ENCODE measurements at regions not wholly inside any gene's neighbourhood (a gene's known extent, or its start where the extent isn't known, plus 50 kb on each side); places are given as distances from the start of the nearest gene placed in this dataset.
A peak's percentile ranks its signal among the peaks of the same experiment; 100 is the strongest.

DNA sequence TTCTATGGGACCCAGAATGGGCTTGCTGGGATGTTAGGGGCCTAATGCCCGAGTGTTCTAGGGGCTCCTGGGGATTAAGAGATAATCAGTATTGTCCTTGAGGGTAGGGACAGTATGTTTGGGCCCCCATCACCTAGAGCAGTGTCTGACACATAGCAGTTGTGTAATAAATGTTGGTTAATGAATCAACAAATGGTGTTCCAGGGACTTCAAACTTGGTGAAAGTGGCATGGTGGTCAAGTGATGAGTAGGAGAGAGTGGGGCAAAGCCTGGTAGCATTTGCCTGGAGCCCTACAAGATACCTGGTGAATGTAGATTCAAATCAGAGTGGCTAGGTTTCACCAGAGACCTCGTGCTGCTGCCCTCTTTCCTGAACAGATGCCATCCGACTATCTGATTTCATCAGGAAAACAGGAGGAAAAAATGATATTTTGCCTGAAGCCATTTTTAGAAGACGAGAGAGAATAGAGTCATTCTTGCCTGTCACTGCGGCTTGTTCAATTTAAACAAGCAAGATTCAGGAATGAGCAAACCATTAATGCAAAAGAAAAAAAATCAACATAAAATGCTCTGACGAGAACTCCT lies 117.3 kb downstream of the RPL22L1 start:
- DNase-seq (ENCODE audit: low read depth) = no peak

DNA sequence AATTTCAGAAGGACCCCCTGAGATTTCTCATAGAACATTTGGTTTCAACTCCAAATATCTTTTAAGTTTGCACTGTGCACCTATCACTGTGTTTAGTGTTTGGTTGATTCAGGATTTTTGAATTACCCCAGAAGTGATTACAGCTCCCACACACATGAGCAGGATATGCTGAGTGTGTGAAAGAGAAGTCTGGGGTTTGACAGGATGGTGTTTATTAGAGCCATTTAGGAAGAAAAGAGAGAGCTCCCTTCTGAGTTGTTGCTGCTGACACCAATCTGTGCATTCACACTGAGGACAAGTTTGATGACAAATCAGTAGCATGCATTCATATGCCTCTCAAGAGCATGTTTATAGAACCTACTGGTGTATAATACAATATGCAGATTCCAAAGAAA lies 118.1 kb downstream of the RPL22L1 start:
- DNase-seq (ENCODE audit: low read depth) = no peak

DNA sequence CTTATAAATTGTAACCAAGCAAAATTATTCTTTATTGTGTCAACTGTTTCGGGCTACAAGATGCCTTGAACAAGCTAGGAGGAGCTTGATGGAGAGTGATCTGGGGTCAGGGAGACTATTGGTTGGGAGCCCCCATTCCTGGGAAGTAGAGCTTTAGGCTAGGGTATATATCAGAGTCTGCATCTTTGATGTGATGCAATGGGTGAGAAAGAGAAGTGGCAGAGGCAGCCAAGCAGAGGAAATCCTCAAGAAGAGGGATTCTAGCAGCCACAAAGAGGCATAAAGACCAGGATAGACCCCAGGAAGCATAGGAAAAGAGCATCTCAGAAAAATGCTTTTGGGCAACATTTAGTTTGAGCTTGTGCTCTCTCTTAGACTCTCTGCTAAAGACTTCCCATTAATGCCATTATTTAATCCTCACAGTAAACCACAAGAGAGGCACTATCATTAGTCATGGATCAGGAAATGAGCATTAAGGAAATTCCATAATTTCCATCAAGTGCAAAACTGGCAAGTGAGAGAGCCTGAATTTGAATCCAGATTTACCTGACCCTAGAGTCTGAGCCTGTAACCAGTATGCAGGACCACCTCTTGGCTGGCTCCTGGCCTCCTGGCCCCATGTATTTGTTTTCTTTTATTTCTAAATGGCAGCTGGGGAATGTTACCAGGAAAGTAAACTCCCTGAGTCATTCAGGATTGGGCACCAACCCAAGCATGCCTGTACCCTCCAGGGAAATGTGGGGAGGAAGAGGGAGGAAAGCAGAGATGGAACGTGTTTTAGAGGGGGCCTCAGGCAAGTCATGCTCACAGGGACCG lies 118.7 kb downstream of the RPL22L1 start:
- peak; percentile 91 for DNase-seq (ENCODE audit: low read depth)

DNA sequence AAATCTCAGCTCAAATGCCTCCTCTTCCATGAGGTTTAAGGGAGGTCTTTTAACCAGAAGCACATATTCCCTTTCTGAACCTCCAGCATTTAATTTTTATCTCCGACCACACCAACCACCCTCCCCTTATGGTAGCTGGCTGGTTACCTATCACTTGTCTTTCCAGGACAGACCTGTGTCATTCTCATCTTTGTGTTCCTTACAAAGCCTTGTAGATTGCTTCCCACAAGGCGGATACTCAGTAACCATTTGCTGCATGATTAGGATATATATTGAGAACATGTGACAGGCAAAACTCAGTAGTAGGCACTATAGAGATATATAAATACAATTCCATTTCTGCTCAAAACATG lies 119.5 kb downstream of the RPL22L1 start:
- DNase-seq (ENCODE audit: low read depth) = no peak

DNA sequence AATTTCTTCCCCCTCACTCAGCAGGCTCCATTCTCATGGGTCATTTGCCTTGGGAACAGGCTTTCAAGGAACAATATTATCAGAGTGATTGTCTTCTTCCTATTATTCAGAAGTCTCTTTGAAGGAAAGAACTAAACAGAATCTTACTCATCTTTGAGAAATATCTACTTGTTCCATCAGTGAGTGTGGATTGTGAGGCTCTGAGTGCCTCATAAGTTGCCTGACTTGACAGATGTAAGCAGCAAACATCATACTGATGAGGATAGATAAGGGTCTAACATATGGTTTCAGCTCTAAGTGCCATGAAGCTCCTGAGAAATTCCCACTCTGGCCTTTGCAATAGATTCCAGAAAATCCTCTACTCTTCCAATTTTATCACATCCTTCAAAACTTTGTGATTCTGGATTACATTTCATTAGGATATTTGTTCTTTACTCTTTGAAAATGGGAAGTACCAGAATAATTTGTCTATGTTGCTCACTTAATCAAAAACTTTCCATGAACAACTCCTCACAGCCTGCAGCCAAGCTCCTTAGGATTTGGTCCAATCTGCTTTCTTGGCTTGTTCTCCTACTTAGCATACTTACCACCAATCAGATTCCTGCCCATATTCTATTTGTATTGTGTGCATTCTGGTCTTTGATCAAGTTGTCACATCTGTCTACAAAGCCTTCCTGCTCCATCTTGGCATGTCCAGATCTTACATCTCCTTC lies 120.1 kb downstream of the RPL22L1 start:
- no peak for DNase-seq (ENCODE audit: low read depth)

DNA sequence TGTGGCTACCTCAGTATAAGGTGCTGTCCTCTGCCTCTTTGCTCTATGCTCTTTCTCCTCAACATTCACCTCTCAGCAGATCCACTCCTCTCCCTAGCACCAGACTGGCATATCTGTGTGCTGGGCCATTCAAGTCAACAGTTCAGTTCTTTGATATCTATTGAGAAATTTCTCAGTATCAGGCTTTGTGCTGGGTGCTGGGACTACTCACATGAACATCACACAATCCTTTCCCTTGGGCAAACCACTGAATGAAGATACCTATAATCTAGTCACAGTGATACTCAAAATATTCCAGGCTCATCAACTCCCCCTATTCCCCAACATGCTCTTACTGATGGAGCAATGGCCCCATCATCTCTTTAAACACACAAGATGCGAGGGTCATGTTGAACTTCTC lies 120.8 kb downstream of the RPL22L1 start:
- no peak for DNase-seq (ENCODE audit: low read depth)

DNA sequence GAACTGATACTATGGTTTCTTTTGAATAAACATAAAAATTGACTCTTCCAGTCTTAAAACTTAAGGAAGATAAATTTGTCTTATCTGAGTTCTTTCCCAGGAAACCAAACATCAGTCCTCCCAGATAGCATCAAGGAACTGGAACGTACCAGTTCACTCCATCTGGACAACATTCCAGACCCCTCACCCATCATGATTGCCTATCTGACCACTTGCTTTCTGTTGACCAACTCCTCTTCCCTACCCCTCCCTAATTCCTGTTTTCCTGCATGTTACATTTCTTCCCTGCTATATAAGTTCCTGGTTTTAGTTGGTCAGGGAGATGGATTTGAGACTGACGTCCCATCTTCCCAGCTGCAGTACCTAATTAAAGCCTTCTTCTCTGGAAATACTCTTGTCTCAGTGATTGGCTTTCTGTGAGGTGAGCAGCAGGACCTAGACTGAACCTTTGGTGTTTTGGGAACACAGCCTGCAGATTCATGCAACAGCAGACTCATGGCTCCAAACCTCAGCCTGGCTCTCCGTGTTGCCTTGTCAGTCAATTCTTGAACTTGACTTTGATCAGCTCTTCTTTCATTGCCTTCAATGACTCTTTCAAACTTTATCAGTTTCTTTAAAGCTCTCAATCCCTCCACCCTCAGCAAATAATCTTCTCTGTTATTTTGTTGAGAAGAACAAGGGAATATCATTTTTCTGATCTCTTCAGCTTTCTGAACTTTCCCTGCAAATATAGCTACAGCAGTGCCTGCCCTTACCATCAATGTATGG lies 123.6 kb downstream of the RPL22L1 start:
- DNase-seq (ENCODE audit: low read depth) = no peak

DNA sequence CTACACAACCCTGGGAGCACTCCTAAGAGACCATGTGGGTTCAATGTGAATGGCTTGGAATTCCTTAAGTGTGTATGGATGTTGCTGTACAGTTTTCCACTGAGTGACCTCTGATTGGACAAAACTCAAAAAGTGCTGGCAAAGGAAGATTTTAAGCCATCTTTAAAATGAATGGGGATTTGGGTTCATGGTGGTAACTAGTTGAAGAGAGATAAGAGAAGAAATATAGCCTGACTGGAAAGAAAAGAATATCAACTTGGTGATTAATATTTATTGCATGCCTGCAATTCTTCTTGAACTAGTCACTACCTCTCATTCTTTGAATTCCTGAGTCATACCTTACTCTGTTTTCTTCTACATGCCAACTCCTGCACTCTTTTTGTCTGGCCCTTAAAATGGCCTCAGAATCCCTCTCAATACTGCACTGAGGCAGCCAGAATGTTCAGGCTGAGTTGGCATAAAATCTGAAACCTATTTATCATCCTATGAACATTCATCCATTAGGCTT lies 124.7 kb downstream of the RPL22L1 start:
- DNase-seq (ENCODE audit: low read depth) = no peak

DNA sequence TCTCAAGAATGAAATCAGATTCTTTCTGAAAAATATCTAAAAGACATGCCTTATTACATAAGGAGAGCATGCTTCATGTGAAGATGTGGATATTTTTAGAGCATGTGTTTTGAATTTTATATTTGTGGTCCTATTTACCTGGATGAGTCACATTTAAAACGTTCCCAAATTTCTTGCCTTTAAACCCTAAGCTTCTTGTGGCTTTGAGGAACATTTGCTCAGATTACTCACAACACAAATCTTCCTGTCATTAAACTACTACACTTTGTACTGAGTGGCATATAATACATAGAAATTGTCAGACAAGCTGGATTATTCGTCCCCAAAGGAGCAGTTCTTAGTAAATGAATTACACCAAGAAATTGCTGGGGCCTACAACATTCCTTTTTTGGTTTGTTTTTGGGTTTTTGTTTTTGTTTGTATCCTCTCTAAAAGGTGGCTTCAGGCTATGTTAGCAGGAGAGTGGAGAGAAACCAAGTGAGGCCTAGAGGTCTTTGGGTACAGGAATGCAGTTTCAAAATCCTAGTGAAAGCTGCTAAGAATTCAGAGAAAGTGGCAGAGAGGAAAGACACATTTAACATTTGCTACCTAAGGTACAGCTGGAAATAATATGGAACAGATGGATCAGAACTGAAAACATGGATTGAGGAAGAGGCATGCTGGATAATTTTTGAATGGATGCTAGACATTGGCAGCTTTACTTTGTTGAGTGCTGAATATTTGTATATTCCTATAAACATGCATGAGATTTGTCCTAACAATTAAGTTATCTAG lies 128.1 kb downstream of the RPL22L1 start:
- DNase-seq (ENCODE audit: low read depth) = no peak

DNA sequence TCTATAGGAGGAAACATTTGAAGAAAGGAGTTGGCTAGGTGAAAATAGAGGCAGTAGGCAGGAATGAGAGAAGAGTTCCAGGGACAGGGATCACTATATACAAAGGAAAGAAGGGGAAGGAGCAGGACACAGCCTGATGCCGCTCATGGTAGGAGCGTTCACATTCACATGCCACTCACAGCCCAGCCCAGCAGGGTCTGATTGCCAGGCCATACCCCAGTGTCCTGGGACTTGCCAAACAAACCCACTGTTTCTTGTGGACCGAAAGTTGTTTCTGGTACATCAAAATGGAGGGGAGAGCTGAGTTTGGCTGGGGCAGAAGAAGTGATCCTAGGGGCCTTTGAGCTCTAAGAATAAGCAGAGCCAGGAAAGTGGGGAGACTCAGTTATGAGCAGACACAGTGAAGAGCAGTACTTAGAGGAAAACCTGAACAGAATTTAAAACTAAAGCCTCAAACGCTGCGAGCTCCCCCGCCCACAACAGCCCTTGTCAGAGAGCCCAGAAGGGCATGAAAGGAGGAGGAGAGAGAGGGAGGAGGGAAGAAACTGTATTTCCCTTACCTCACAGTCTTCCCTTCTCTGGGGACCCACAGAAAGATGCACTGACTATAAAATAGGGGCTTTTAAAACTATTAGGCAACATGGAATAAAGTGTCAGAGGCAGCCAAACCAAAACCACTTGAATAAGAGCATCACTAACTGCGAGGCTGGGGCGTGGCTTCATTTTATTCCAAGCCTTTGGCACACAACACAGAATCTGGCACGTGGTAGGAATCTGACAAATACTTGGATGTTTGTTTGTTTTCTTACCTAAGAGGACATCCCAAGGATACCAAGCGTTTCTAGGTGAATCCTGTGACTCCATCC lies 129.0 kb downstream of the RPL22L1 start:
- DNase-seq (ENCODE audit: low read depth) = peak; percentile 95

DNA sequence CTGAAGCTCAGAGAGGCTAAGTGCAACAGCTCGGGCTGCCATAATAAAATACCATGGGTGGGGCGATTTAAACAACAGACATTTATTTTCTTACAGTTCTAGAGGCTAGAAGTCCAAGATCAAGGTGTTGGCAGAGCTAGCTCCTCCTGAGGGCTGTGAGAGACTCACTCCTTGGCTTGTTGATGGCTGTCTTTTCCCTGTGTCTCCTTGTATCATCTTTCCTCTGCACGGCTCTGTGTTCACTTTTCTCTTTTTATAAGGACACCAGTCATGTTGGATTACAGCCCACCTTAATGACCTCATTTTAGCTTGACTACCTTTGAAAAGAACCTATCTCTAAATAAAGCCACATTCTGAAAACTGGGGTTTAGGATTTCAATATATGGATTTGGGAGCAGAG lies 129.7 kb downstream of the RPL22L1 start:
- no peak for DNase-seq (ENCODE audit: low read depth)

- no peak for DNase-seq (ENCODE audit: low read depth)
Measured at GRCh38 chr3:170739410-170739809, 130.6 kb downstream of the RPL22L1 start.

GRCh38 chr3:170738766-170739165 lies 131.2 kb downstream of the RPL22L1 start:
- DNase-seq (ENCODE audit: low read depth) = no peak

DNA sequence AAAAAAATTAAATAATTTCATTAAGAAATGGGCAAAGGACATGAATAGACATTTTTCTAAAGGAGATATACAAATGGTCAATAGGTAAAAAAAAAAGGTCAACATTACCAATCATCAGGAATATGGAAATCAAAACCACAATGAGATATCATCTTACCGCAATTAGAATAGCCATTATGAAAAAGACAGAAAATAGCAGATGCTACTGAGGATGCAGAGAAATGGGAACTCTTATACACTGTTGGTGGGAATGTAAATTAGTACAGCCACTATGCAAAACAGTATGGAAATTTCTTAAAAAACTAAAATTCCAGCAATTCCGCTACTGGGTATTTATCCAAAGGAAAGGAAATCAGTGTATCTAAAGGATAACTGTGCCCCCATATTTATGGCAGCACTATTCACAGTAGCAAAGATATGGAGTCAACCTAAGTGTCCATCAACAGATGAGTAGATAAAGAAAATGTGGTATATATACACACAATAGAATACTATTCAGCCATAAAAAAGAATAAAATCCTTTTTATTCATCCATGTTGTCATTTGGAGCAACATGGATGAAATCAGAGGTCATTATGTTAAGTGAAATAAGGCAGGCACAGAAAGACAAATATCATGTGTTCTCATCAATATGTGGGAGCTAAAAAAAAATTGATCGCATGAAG lies 132.4 kb downstream of the RPL22L1 start:
- no peak for DNase-seq (ENCODE audit: low read depth)

DNA sequence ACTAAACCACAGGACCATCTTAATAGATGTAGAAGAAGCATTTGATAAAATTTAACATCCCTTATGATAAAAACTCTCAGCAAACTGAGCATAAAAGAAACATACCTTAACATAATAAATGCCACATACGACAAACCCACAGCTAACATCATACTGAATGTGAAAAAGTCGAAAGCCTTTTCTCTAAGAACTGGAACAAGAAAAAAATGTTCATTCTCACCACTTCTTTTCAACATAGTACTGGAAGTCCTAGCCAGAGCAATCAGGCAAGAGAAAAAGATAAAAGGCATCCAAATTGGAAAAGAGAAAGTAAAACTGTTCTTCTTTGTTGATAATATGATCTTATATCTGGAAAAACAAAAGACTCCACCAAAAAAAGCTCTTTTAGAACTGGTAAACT lies 134.2 kb downstream of the RPL22L1 start:
- DNase-seq (ENCODE audit: low read depth) = no peak

- no peak for DNase-seq (ENCODE audit: low read depth)
Measured at GRCh38 chr3:170734735-170735065, 135.3 kb downstream of the RPL22L1 start.

DNA sequence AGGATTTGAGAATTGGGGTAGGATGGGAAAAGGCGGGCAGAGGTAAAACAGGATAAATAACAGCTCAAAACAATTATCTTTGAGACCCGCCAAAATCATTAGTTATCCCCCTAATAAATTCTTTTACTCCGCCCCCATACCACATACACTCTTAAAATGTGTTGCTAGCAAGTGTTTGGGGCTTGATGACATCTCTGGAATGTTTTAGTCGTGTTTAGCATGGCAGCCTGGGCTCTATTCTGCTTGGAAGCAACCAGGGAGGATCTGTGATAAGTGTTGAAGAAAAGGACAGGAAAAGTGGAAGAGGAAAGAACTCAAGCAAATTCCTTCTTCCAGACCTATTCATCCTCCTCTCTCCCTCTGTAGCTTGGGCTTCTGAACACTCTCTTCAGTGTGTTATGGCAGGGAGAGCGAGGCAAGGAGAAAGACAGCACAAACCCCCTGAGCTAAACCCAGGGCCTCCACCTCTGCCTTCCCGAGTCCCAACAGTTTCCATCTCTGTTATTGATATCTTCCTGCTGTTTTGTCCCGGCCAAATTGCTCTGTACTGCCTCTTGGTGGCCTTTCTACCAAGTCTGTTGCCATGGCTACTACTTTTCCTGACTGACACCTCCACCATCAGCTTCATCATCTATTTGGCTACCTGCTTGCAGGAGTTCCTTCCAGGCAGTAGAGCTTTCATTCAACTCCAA lies 135.8 kb downstream of the RPL22L1 start:
- DNase-seq (ENCODE audit: low read depth) = no peak

DNA sequence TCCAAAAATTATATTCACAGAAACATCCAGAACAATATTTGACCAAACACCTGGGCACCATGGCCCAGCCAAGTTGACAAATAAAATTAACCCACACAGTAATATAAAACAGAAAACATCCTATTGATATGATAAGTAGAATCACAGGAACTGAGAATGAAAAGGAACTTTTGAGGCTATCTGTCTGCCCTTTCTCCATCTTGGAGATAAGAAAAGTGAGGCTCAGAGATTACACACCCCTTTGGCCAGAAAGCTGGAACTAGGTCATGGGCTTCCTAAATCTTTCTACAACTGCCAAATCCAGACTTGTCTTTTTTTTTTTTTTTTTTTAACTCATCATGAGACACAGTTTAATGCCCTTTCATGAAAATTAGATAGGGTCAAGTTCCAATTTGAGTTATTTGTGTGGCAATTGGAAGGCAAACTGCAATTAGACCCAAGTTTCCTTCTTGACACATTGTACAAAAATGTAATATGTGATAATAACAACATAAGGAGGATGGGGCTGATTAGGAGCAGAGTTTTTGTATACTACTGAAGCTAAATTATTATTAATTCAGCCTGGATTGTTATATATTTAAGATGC lies 137.2 kb downstream of the RPL22L1 start:
- no peak for DNase-seq (ENCODE audit: low read depth)

DNA sequence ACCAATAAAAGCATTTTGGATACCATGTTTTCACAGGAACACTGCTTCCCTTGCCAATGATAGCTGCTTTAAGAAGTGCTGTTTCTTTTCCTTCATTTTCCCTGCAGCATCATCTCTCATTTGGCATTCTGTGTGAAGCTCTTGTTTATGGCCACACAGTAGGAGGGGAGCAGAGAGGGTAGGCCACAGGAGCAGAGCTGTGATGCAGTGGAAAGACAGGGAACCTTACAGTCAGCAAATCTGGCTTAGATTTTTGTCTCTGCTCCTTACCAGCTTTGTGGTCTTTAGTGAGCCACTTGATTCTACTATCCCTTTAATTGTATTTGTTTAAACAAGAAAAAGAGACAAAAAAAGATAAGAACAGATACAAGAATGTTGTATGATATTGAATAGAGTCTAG lies 138.7 kb downstream of the RPL22L1 start:
- no peak for DNase-seq (ENCODE audit: low read depth)
